Mammary epithelial cell (primary cell): ENCODE measurements at regions not wholly inside any gene's neighbourhood (a gene's known extent, or its start where the extent isn't known, plus 50 kb on each side); places are given as distances from the start of the nearest gene placed in this dataset.

Experiments used
- CTCF ChIP-seq, 2 donors: IDR thresholded peaks in 1 of 2; conservative IDR thresholded peaks in 1 of 2; 2 replicates each; pipeline ENCODE4 v1.5.1; 2011 to 2012; ENCODE audit warnings: inconsistent platforms in 2 of 2, low read length in 2 of 2, mild to moderate bottlenecking in 2 of 2, control low read depth in 1 of 2, low read depth in 1 of 2; ENCODE audit not compliant: insufficient read depth in 1 of 2; ENCODE audit errors: extremely low read depth in 1 of 2
- EZH2 ChIP-seq: IDR thresholded peaks from 2 replicates; pipeline ENCODE4 v1.6.1; 2012; ENCODE audit warnings: low read length, inconsistent platforms, borderline replicate concordance

- no peak for TF ChIP-seq CTCF (conservative IDR thresholded peaks at IDR 0.05 in 1 of 2, IDR thresholded peaks at IDR 0.05 in 1 of 2; ENCODE audit: extremely low read depth in 1 of 2, insufficient read depth in 1 of 2, low read depth in 1 of 2, low read length in 2 of 2)
- no peak for TF ChIP-seq EZH2
Measured at GRCh38 chr3:181264486-181264885, 274.9 kb upstream of the DNAJC19 start.
